BE2C (cell line): ENCODE measurements at regions not wholly inside any gene's neighbourhood (a gene's known extent, or its start where the extent isn't known, plus 50 kb on each side); places are given as distances from the start of the nearest gene placed in this dataset.
"Not testable (repeated sequence)": the region's sequence is repeated elsewhere in the genome, so short reads cannot be mapped to it uniquely, and the experiment has no call there.

Experiments
- DNase-seq: peaks from one replicate; pipeline ENCODE4 v3.0.0-alpha.2; 2020
- H3K27me3 ChIP-seq: fragments of 250-450 bp; sonication (Bioruptor Pico); 2 replicates; pipeline ENCODE4 v1.5.1; 2020; ENCODE audit warnings: mild to moderate bottlenecking
- H3K36me3 ChIP-seq: fragments of 250-450 bp; sonication (Bioruptor Pico); 2 replicates; pipeline ENCODE4 v1.5.1; 2020; ENCODE audit warnings: mild to moderate bottlenecking
- H3K4me1 ChIP-seq: fragments of 250-450 bp; sonication (Bioruptor Pico); 2 replicates; pipeline ENCODE4 v1.5.1; 2020
- H3K4me3 ChIP-seq: 2 replicates; pipeline ENCODE4 v1.5.1; 2011; ENCODE audit warnings: low read depth, low read length
- H3K9me3 ChIP-seq: fragments of 250-450 bp; sonication (Bioruptor Pico); 2 replicates; pipeline ENCODE4 v1.5.1; 2020
- TF ChIP-seq, protein P1 (sequence below): IDR thresholded peaks from 2 replicates; pipeline ENCODE4 v1.5.1; 2012; ENCODE audit warnings: mild to moderate bottlenecking, low read depth, low read length

GRCh38 chr18:9017167-9017904, 85.2 kb upstream of the NDUFV2 start:
- TF ChIP-seq, protein P1, sequence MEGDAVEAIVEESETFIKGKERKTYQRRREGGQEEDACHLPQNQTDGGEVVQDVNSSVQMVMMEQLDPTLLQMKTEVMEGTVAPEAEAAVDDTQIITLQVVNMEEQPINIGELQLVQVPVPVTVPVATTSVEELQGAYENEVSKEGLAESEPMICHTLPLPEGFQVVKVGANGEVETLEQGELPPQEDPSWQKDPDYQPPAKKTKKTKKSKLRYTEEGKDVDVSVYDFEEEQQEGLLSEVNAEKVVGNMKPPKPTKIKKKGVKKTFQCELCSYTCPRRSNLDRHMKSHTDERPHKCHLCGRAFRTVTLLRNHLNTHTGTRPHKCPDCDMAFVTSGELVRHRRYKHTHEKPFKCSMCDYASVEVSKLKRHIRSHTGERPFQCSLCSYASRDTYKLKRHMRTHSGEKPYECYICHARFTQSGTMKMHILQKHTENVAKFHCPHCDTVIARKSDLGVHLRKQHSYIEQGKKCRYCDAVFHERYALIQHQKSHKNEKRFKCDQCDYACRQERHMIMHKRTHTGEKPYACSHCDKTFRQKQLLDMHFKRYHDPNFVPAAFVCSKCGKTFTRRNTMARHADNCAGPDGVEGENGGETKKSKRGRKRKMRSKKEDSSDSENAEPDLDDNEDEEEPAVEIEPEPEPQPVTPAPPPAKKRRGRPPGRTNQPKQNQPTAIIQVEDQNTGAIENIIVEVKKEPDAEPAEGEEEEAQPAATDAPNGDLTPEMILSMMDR = no peak
- H3K27me3 ChIP-seq = no peaks in the 10 kb centered on the region

GRCh38 chr18:9017905-9018227, 84.6 kb upstream of the NDUFV2 start:
- TF ChIP-seq, protein P1 = no peak
- Histone ChIP-seq H3K4me3 (no peak overlapping the region), H3K4me1 (no peaks in the 10 kb centered on the region), H3K9me3 (no peaks in the 10 kb centered on the region), H3K36me3 (no peaks in the 10 kb centered on the region), H3K27me3 (no peaks in the 10 kb centered on the region)
- no peak for DNase-seq

More at GRCh38 chr18:9017167-9017904, 85.2 kb upstream of the NDUFV2 start:
- Histone ChIP-seq H3K4me3 (no peak overlapping the region), H3K36me3 (no peaks in the 10 kb centered on the region), H3K4me1 (no peaks in the 10 kb centered on the region), H3K9me3 (no peaks in the 10 kb centered on the region)
- DNase-seq = no peak

DNA sequence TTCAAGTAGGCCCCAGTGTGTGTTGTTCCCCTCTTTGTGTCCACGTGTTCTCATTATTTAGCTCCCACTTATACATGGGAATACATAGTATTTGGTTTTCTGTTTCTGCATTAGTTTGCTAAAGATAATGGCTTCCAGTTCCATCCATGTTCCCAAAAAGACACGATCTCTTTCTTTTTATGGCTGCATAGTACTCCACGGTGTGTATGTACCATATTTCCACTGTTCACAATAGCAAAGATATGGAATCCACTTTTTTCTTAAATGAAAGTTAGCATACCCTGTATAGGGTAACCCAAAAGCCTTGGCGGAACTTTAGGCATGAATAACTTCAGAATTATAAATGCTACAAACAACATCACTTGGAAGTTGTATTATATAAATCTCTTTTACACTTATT, 83.4 kb upstream of the NDUFV2 start:
- no peak for DNase-seq
- Histone ChIP-seq H3K4me3 (no peak overlapping the region), H3K36me3 (no peaks in the 10 kb centered on the region), H3K27me3 (no peaks in the 10 kb centered on the region), H3K9me3 (no peaks in the 10 kb centered on the region), H3K4me1 (no peaks in the 10 kb centered on the region)
- TF ChIP-seq, protein P1 = no peak

DNA sequence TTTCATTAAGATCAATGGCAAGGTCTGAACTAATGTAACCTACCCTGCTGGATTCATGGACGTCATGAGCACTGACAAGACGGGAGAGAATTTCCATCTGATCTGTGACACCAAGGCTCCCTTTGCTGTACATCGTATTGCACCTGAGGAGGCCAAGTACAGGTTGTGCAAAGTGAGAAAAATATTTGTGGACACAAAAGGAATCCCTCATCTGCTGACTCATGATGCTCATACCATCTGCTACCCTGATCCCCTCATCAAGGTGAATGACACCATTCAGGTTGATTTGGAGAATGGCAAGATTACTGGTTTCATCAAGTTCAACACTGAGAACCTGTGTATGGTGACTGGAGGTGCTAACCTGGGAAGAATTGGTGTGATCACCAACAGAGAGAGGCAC, 82.3 kb upstream of the NDUFV2 start:
- TF ChIP-seq, protein P1 = no peak
- Histone ChIP-seq H3K36me3 (no peaks in the 10 kb centered on the region), H3K4me3 (no peak overlapping the region), H3K27me3 (no peaks in the 10 kb centered on the region), H3K9me3 (no peaks in the 10 kb centered on the region), H3K4me1 (no peaks in the 10 kb centered on the region)
- no peak for DNase-seq

DNA sequence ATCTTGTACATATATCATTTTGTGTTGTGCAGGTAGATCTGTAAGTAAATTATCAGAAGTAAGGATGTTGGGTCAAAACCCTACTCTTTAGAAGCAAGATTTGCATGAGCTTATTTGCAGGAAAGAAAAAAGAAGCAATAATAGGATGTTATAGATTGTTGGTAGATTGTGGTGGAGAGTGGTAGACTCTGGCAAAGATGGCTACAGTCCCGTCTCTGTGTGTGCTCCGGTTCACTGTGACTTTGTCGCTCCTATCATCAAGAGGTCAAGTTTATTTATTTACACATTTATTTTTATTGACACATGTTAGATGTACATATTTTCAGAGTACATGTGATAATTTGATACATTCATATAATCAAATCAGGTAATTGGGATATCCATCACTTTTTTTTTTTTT, 81.0 kb upstream of the NDUFV2 start:
- Histone ChIP-seq H3K9me3 (no peaks in the 10 kb centered on the region), H3K36me3 (no peaks in the 10 kb centered on the region), H3K4me3 (no peak overlapping the region), H3K4me1 (no peaks in the 10 kb centered on the region), H3K27me3 (no peaks in the 10 kb centered on the region)
- TF ChIP-seq, protein P1 = no peak
- DNase-seq = no peak

- Histone ChIP-seq H3K4me3 (no peak overlapping the region), H3K4me1 (no peaks in the 10 kb centered on the region), H3K36me3 (no peaks in the 10 kb centered on the region), H3K9me3 (no peaks in the 10 kb centered on the region), H3K27me3 (no peaks in the 10 kb centered on the region)
- TF ChIP-seq, protein P1 = no peak
- no peak for DNase-seq
Observed at GRCh38 chr18:9022397-9023155, 79.9 kb upstream of the NDUFV2 start.

GRCh38 chr18:9024031-9024646, 78.4 kb upstream of the NDUFV2 start:
- DNase-seq, H3K27me3 ChIP-seq, H3K4me3 ChIP-seq, H3K4me1 ChIP-seq, H3K9me3 ChIP-seq, H3K36me3 ChIP-seq: not testable (repeated sequence)
